ENCODE measurements at regions not wholly inside any gene's neighbourhood (a gene's known extent, or its start where the extent isn't known, plus 50 kb on each side); places are given as distances from the start of the nearest gene placed in this dataset.

DNA sequence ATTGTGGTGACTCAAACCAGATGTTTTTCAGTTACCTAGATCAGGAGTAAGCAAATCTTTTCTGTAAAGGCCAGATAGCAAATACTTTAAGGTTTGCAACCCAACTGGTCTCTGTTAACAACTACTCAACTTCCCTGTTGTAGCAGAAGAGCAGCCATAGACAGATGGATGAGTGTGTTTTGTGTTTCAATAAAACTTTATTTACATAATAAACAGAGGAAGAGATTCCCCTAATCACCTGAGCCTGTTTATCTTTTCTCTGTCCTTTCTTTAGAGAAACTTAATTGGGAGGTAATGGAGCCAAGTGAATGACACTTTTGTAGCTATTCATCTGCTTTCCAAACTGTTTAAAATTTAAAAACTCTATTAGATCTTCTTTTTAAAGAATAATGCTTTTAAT lies 365.1 kb downstream of the IPO8 start:
- TF ChIP-seq, protein P1, sequence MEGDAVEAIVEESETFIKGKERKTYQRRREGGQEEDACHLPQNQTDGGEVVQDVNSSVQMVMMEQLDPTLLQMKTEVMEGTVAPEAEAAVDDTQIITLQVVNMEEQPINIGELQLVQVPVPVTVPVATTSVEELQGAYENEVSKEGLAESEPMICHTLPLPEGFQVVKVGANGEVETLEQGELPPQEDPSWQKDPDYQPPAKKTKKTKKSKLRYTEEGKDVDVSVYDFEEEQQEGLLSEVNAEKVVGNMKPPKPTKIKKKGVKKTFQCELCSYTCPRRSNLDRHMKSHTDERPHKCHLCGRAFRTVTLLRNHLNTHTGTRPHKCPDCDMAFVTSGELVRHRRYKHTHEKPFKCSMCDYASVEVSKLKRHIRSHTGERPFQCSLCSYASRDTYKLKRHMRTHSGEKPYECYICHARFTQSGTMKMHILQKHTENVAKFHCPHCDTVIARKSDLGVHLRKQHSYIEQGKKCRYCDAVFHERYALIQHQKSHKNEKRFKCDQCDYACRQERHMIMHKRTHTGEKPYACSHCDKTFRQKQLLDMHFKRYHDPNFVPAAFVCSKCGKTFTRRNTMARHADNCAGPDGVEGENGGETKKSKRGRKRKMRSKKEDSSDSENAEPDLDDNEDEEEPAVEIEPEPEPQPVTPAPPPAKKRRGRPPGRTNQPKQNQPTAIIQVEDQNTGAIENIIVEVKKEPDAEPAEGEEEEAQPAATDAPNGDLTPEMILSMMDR (conservative IDR thresholded peaks at IDR 0.05; ENCODE audit: low read length): no peak
- TF ChIP-seq EZH2phosphoT487 (IDR thresholded peaks at IDR 0.05; ENCODE audit: borderline replicate concordance): no peak

Measured in Loucy (cell line).